ENCODE measurements at regions not wholly inside any gene's neighbourhood (a gene's known extent, or its start where the extent isn't known, plus 50 kb on each side); places are given as distances from the start of the nearest gene placed in this dataset.
"Not testable (repeated sequence)": the region's sequence is repeated elsewhere in the genome, so short reads cannot be mapped to it uniquely, and the experiment has no call there.

- no peaks in the 10 kb centered on the region for H3K27me3 ChIP-seq (ENCODE audit: insufficient read depth, low read length)
- no peaks in the 10 kb centered on the region for H3K36me3 ChIP-seq (ENCODE audit: insufficient read depth, low read length)
- no peaks in the 10 kb centered on the region for H3K4me1 ChIP-seq (ENCODE audit: insufficient read depth, low read length)
- no peaks in the 10 kb centered on the region for H3K9me3 ChIP-seq (ENCODE audit: low read length)
- H3K4me3 ChIP-seq (ENCODE audit: low read length), result no peak overlapping the region
- no peak overlapping the region for H2AFZ ChIP-seq (ENCODE audit: low read depth, low read length)
These were observed 667.4 kb downstream of the ROBO2 start for GRCh38 chr3:77707281-77707680.

- no peak overlapping the region for H2AFZ ChIP-seq (ENCODE audit: low read depth, low read length)
- no peaks in the 10 kb centered on the region for H3K4me1 ChIP-seq (ENCODE audit: insufficient read depth, low read length)
- no peaks in the 10 kb centered on the region for H3K27me3 ChIP-seq (ENCODE audit: insufficient read depth, low read length)
- H3K36me3 ChIP-seq (ENCODE audit: insufficient read depth, low read length), result no peaks in the 10 kb centered on the region
- H3K9me3 ChIP-seq (ENCODE audit: low read length), result no peaks in the 10 kb centered on the region
- no peak overlapping the region for H3K4me3 ChIP-seq (ENCODE audit: low read length)
These were observed 669.3 kb downstream of the ROBO2 start for GRCh38 chr3:77709155-77709554.

- Histone ChIP-seq H2AFZ (ENCODE audit: low read depth, low read length) (no peak overlapping the region), H3K4me1 (ENCODE audit: insufficient read depth, low read length) (no peaks in the 10 kb centered on the region), H3K4me3 (ENCODE audit: low read length) (no peak overlapping the region), H3K27me3 (ENCODE audit: insufficient read depth, low read length) (no peaks in the 10 kb centered on the region), H3K9me3 (ENCODE audit: low read length) (no peaks in the 10 kb centered on the region), H3K36me3 (ENCODE audit: insufficient read depth, low read length) (no peaks in the 10 kb centered on the region)
These were observed 678.4 kb downstream of the ROBO2 start for GRCh38 chr3:77718311-77718710.

GRCh38 chr3:77720460-77720971 lies 680.6 kb downstream of the ROBO2 start:
- no peaks in the 10 kb centered on the region for H3K27me3 ChIP-seq (ENCODE audit: insufficient read depth, low read length)
- no peaks in the 10 kb centered on the region for H3K36me3 ChIP-seq (ENCODE audit: insufficient read depth, low read length)
- no peak overlapping the region for H3K4me3 ChIP-seq (ENCODE audit: low read length)
- H3K9me3 ChIP-seq (ENCODE audit: low read length), result no peaks in the 10 kb centered on the region
- no peak overlapping the region for H2AFZ ChIP-seq (ENCODE audit: low read depth, low read length)
- no peaks in the 10 kb centered on the region for H3K4me1 ChIP-seq (ENCODE audit: insufficient read depth, low read length)

- Histone ChIP-seq H3K4me3 (ENCODE audit: low read length) (no peak overlapping the region), H2AFZ (ENCODE audit: low read depth, low read length) (no peak overlapping the region), H3K36me3 (ENCODE audit: insufficient read depth, low read length) (no peaks in the 10 kb centered on the region), H3K27me3 (ENCODE audit: insufficient read depth, low read length) (no peaks in the 10 kb centered on the region), H3K4me1 (ENCODE audit: insufficient read depth, low read length) (no peaks in the 10 kb centered on the region), H3K9me3 (ENCODE audit: low read length) (no peaks in the 10 kb centered on the region)
These were observed 686.6 kb downstream of the ROBO2 start for GRCh38 chr3:77726517-77726916.

GRCh38 chr3:77746048-77746447 lies 706.1 kb downstream of the ROBO2 start:
- H3K4me1 ChIP-seq (ENCODE audit: insufficient read depth, low read length), result no peaks in the 10 kb centered on the region
- no peak overlapping the region for H3K4me3 ChIP-seq (ENCODE audit: low read length)
- H3K27me3 ChIP-seq (ENCODE audit: insufficient read depth, low read length), result no peaks in the 10 kb centered on the region
- H3K36me3 ChIP-seq (ENCODE audit: insufficient read depth, low read length), result no peaks in the 10 kb centered on the region
- H2AFZ ChIP-seq (ENCODE audit: low read depth, low read length), result no peak overlapping the region
- no peaks in the 10 kb centered on the region for H3K9me3 ChIP-seq (ENCODE audit: low read length)

- no peak overlapping the region for H2AFZ ChIP-seq (ENCODE audit: low read depth, low read length)
- no peaks in the 10 kb centered on the region for H3K9me3 ChIP-seq (ENCODE audit: low read length)
- H3K4me1 ChIP-seq (ENCODE audit: insufficient read depth, low read length), result no peaks in the 10 kb centered on the region
- no peak overlapping the region for H3K4me3 ChIP-seq (ENCODE audit: low read length)
- no peaks in the 10 kb centered on the region for H3K27me3 ChIP-seq (ENCODE audit: insufficient read depth, low read length)
- H3K36me3 ChIP-seq (ENCODE audit: insufficient read depth, low read length), result no peaks in the 10 kb centered on the region
These were observed 707.0 kb downstream of the ROBO2 start for GRCh38 chr3:77746892-77747291.

- H3K36me3 ChIP-seq (ENCODE audit: insufficient read depth, low read length); H2AFZ ChIP-seq (ENCODE audit: low read depth, low read length); H3K4me3 ChIP-seq (ENCODE audit: low read length); H3K27me3 ChIP-seq (ENCODE audit: insufficient read depth, low read length); H3K4me1 ChIP-seq (ENCODE audit: insufficient read depth, low read length); H3K9me3 ChIP-seq (ENCODE audit: low read length): not testable (repeated sequence)
These were observed 716.6 kb downstream of the ROBO2 start for GRCh38 chr3:77756397-77756975.

GRCh38 chr3:77772459-77772858 lies 732.6 kb downstream of the ROBO2 start:
- Histone ChIP-seq H3K9me3 (ENCODE audit: low read length) (no peaks in the 10 kb centered on the region), H3K4me1 (ENCODE audit: insufficient read depth, low read length) (no peaks in the 10 kb centered on the region), H3K36me3 (ENCODE audit: insufficient read depth, low read length) (no peaks in the 10 kb centered on the region), H2AFZ (ENCODE audit: low read depth, low read length) (no peak overlapping the region), H3K4me3 (ENCODE audit: low read length) (no peak overlapping the region), H3K27me3 (ENCODE audit: insufficient read depth, low read length) (no peaks in the 10 kb centered on the region)

- no peaks in the 10 kb centered on the region for H3K9me3 ChIP-seq (ENCODE audit: low read length)
- H3K27me3 ChIP-seq (ENCODE audit: insufficient read depth, low read length), result no peaks in the 10 kb centered on the region
- H3K36me3 ChIP-seq (ENCODE audit: insufficient read depth, low read length), result no peaks in the 10 kb centered on the region
- H2AFZ ChIP-seq (ENCODE audit: low read depth, low read length), result no peak overlapping the region
- no peaks in the 10 kb centered on the region for H3K4me1 ChIP-seq (ENCODE audit: insufficient read depth, low read length)
- no peak overlapping the region for H3K4me3 ChIP-seq (ENCODE audit: low read length)
These were observed 733.2 kb downstream of the ROBO2 start for GRCh38 chr3:77773084-77773483.

- no peaks in the 10 kb centered on the region for H3K4me1 ChIP-seq (ENCODE audit: insufficient read depth, low read length)
- H3K36me3 ChIP-seq (ENCODE audit: insufficient read depth, low read length), result no peaks in the 10 kb centered on the region
- no peak overlapping the region for H3K4me3 ChIP-seq (ENCODE audit: low read length)
- H3K9me3 ChIP-seq (ENCODE audit: low read length), result no peaks in the 10 kb centered on the region
- H2AFZ ChIP-seq (ENCODE audit: low read depth, low read length), result no peak overlapping the region
- no peaks in the 10 kb centered on the region for H3K27me3 ChIP-seq (ENCODE audit: insufficient read depth, low read length)
These were observed 740.5 kb downstream of the ROBO2 start for GRCh38 chr3:77780278-77780996.

- H3K4me1 ChIP-seq (ENCODE audit: insufficient read depth, low read length), result no peaks in the 10 kb centered on the region
- no peaks in the 10 kb centered on the region for H3K27me3 ChIP-seq (ENCODE audit: insufficient read depth, low read length)
- H3K4me3 ChIP-seq (ENCODE audit: low read length), result no peak overlapping the region
- H3K9me3 ChIP-seq (ENCODE audit: low read length), result no peaks in the 10 kb centered on the region
- no peak overlapping the region for H2AFZ ChIP-seq (ENCODE audit: low read depth, low read length)
- H3K36me3 ChIP-seq (ENCODE audit: insufficient read depth, low read length), result no peaks in the 10 kb centered on the region
These were observed 746.3 kb downstream of the ROBO2 start for GRCh38 chr3:77786216-77786615.

GRCh38 chr3:77795013-77795412 lies 755.1 kb downstream of the ROBO2 start:
- Histone ChIP-seq H3K4me1 (ENCODE audit: insufficient read depth, low read length) (peaks cover 6% of the 10 kb centered on the region), H3K36me3 (ENCODE audit: insufficient read depth, low read length) (no peaks in the 10 kb centered on the region), H3K4me3 (ENCODE audit: low read length) (no peak overlapping the region), H3K27me3 (ENCODE audit: insufficient read depth, low read length) (no peaks in the 10 kb centered on the region), H2AFZ (ENCODE audit: low read depth, low read length) (no peak overlapping the region), H3K9me3 (ENCODE audit: low read length) (no peaks in the 10 kb centered on the region)

- H3K27me3 ChIP-seq (ENCODE audit: insufficient read depth, low read length), result no peaks in the 10 kb centered on the region
- no peak overlapping the region for H3K4me3 ChIP-seq (ENCODE audit: low read length)
- H2AFZ ChIP-seq (ENCODE audit: low read depth, low read length), result peak overlapping the region; percentile 20
- no peaks in the 10 kb centered on the region for H3K9me3 ChIP-seq (ENCODE audit: low read length)
- peaks cover 6% of the 10 kb centered on the region for H3K4me1 ChIP-seq (ENCODE audit: insufficient read depth, low read length)
- H3K36me3 ChIP-seq (ENCODE audit: insufficient read depth, low read length), result no peaks in the 10 kb centered on the region
These were observed 759.4 kb downstream of the ROBO2 start for GRCh38 chr3:77799278-77799677.
